Brain microvascular endothelial cell (primary cell): ENCODE measurements at regions not wholly inside any gene's neighbourhood (a gene's known extent, or its start where the extent isn't known, plus 50 kb on each side); places are given as distances from the start of the nearest gene placed in this dataset.

Experiments
- DNase-seq: peaks from one replicate; pipeline ENCODE4 v3.0.0-alpha.2; 2020
- H3K27ac ChIP-seq: fragments of 250-450 bp; sonication (Bioruptor Pico); 2 replicates; pipeline ENCODE4 v1.5.1; 2020; ENCODE audit warnings: mild to moderate bottlenecking, moderate library complexity
- H3K27me3 ChIP-seq: fragments of 250-450 bp; sonication (Bioruptor Pico); replicated peaks from 2 replicates; pipeline ENCODE4 v1.5.1; 2020; ENCODE audit warnings: mild to moderate bottlenecking
- H3K36me3 ChIP-seq: fragments of 250-450 bp; sonication (Bioruptor Pico); replicated peaks from 2 replicates; pipeline ENCODE4 v1.5.1; 2020; ENCODE audit warnings: mild to moderate bottlenecking
- H3K4me3 ChIP-seq: 2 replicates; pipeline ENCODE4 v1.5.1; 2011; ENCODE audit warnings: low read depth, mild to moderate bottlenecking, control low read depth, low read length, moderate library complexity
- CTCF ChIP-seq: IDR thresholded peaks from 2 replicates; pipeline ENCODE4 v1.5.1; 2011; ENCODE audit warnings: low read depth, mild to moderate bottlenecking, moderate library complexity, low read length, control low read depth, inconsistent platforms; ENCODE audit errors: missing control alignments
- in situ Hi-C: cut with HindIII; loops from 2 replicates; pipeline ENCODE4 v1.10.0; 2017; ENCODE audit warnings: low sequenced_read_pairs, low pct_ligation_motif_present

GRCh38 chr15:70193734-70194133 is 96.0 kb upstream of the TLE3 start:
- no peaks in the 10 kb centered on the region for H3K36me3 ChIP-seq
- in situ Hi-C loops: no loop called here
- no peak overlapping the region for H3K4me3 ChIP-seq
- TF ChIP-seq CTCF: no peak
- no peak overlapping the region for H3K27ac ChIP-seq
- DNase-seq: no peak
- H3K27me3 ChIP-seq: no peaks in the 10 kb centered on the region

- no peak overlapping the region for H3K27ac ChIP-seq
- H3K4me3 ChIP-seq: no peak overlapping the region
- DNase-seq: no peak
- no peaks in the 10 kb centered on the region for H3K36me3 ChIP-seq
- no peaks in the 10 kb centered on the region for H3K27me3 ChIP-seq
- TF ChIP-seq CTCF: no peak
- in situ Hi-C loops: no loop called here
Measured at GRCh38 chr15:70192490-70192889, 94.8 kb upstream of the TLE3 start.

- DNase-seq: no peak
- no peak for TF ChIP-seq CTCF
- H3K36me3 ChIP-seq: no peaks in the 10 kb centered on the region
- H3K4me3 ChIP-seq: no peak overlapping the region
- in situ Hi-C loops: no loop called here
- H3K27me3 ChIP-seq: no peaks in the 10 kb centered on the region
- H3K27ac ChIP-seq: no peak overlapping the region
Measured at GRCh38 chr15:70192041-70192440, 94.3 kb upstream of the TLE3 start.

GRCh38 chr15:70190965-70191364 is 93.2 kb upstream of the TLE3 start:
- H3K4me3 ChIP-seq: no peak overlapping the region
- DNase-seq: no peak
- in situ Hi-C loops: no loop called here
- no peaks in the 10 kb centered on the region for H3K36me3 ChIP-seq
- no peaks in the 10 kb centered on the region for H3K27me3 ChIP-seq
- H3K27ac ChIP-seq: no peak overlapping the region
- TF ChIP-seq CTCF: no peak

GRCh38 chr15:70189826-70190695 is 92.3 kb upstream of the TLE3 start:
- in situ Hi-C loops: no loop called here
- no peaks in the 10 kb centered on the region for H3K27me3 ChIP-seq
- H3K4me3 ChIP-seq: no peak overlapping the region
- TF ChIP-seq CTCF: no peak
- H3K27ac ChIP-seq: no peak overlapping the region
- DNase-seq: no peak
- no peaks in the 10 kb centered on the region for H3K36me3 ChIP-seq

- DNase-seq: no peak
- H3K36me3 ChIP-seq: no peaks in the 10 kb centered on the region
- no peak overlapping the region for H3K27ac ChIP-seq
- in situ Hi-C loops: no loop called here
- H3K27me3 ChIP-seq: no peaks in the 10 kb centered on the region
- no peak overlapping the region for H3K4me3 ChIP-seq
- TF ChIP-seq CTCF: no peak
Measured at GRCh38 chr15:70188286-70188685, 90.6 kb upstream of the TLE3 start.
